ENCODE measurements at regions not wholly inside any gene's neighbourhood (a gene's known extent, or its start where the extent isn't known, plus 50 kb on each side); places are given as distances from the start of the nearest gene placed in this dataset.

DNA sequence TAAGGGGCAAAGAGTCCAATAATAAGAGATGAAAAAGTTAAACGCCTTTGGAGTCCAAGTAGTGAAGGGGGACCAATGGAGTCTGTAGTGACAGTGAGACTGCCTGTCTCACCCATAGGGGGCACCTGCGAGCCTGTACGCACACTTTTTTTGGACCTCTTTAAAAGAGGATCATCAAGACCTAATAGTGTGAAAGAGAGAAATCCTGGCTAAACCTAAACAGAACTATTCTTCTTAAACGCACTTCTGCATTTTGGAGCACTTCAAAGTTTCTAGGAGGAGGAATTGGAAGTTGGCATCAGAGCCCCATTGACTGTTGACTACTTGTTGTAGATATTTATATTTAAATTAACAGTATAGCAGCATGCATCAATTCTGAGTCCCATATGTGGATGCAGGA, 636.1 kb upstream of the KLF4 start:
- no peak for DNase-seq

- no peak for DNase-seq
Measured at GRCh38 chr9:108119530-108120113, 630.1 kb upstream of the KLF4 start.

DNA sequence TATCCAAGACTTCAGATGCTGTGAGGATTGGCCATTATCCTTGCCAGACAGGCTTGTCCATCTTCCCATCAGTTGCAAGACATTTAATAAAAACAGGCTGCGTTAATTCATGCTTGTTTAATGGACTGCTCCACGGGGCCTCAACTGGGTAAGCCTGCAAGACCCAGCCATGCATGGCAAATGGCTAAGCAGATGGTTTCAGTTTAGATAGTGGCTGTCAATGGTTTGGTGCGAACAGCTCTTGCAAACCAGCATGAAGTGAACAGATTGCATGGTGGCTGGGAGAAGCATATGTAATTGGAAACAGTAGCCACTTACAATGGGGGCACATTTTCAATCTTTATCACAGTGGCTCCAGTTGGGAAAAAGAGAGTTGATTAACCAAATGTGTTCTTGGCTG, 628.2 kb upstream of the KLF4 start:
- DNase-seq, result no peak

- no peak for DNase-seq
Measured at GRCh38 chr9:108117306-108117705, 627.7 kb upstream of the KLF4 start.

- DNase-seq, result peak; percentile 52
Measured at GRCh38 chr9:108113596-108113995, 624.0 kb upstream of the KLF4 start.

- DNase-seq, result peak; percentile 36
Measured at GRCh38 chr9:108109927-108110690, 620.5 kb upstream of the KLF4 start.

- peak; percentile 76 for DNase-seq
Measured at GRCh38 chr9:108108852-108109448, 619.4 kb upstream of the KLF4 start.

DNA sequence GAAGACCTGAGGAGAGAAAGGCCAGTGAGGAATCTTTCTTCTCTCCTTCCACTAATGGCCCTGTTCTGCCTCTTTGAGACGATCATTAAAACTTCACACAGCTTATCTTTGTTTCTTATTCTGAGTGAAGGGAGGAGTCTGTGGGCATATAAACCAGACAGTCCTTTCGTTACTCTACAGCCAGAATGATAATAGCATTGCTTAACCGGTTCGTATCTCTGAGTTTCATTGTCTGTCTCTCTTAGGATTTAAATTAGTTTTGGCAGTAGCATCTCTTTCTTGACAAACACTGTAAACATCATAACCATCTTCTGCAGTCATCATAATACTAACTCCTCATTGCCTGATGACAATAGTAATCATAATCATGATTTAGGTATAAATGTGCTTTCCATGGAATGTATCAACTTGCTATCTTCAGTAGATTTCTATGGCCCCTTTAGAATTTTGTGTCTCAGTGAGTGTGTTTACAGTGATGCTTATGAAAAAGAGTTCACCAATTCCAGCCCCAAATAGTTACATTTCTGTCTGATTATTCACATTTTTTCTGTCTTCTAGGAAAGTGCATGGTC, 618.8 kb upstream of the KLF4 start:
- no peak for DNase-seq

- no peak for DNase-seq
Measured at GRCh38 chr9:108105885-108106284, 616.3 kb upstream of the KLF4 start.

DNA sequence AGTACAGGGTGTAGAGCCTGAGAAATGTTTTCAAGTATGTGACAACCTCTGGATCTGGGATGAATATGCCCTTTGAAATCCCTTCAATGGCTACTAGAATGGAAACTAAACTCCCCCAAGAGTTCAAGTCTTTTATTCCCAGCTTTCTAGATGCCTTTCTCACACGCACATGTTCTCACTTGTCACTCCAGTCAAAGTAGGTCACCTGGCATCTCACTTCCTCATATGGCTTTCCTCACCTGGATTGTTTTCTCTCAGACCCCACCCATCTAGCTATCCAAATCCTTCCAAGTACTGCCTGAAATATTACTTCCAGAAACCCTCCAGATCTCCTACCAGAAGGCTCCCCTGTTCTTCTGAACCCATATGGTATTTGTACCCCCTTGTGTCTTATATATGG, 615.4 kb upstream of the KLF4 start:
- DNase-seq, result no peak

DNA sequence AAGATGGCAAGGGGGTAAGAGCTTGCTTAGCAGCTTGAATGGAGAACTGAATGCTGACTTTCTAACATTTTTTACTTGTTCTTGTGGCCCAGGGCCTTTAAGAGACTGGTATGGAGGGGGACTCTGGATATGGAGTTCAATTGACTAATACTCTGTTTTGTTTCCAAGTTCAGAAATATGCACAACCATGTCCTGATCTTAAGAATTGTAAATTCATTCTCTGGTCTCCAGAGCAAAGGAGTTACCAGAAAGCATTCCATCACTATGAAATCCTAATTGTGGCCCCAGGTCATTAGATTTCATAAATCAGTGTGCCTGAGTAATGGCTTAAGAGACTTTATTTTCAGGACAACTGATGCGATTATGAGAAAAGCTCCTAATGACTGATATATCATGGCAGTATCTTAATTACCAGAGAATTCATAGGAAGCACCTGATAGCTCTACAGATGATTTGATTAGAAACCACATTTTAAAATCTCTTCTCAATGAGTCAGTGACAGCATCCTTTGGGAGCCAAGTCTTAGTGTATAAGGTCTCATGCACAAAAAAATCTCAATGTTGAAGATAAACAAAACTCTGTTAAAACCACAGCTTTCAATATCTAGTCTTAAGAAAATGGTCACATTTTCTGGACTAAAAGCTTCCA, 613.6 kb upstream of the KLF4 start:
- DNase-seq, result peak; percentile 50

DNA sequence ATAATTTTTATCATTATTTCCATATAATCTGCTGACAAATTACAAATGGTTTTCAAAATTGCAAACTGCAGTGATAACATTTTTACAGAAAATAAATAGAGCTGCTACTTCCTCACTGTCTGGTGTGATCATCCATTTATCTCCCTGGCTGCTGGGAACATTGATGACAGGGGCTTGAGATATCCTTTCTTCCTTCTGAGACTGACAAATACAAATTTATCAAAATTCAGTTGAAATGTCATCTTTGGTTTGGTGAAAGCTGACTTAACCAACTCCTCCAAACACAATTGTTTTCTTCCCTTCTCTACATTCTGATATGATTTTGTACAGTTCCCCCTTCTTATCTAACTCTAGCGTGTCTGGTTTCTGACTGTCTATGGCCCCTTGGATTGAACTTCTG, 611.8 kb upstream of the KLF4 start:
- no peak for DNase-seq

DNA sequence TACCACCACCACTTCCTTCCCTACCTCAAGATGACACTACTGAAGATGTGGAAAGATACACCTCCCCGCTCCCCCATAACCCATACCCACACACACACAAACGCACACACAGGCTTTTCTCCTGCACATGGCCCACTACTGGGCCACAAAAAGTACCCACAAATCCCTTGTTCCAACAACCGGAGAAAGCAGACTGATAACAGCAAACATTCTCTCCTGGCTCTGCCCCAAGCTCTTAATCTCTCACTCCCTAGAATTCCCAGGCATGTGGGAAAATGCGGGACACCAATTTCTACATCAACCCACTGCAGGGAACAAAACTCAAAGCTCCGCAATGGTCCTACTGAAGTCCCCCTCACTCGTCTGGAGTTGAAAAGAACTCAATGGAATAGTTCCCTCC, 611.0 kb upstream of the KLF4 start:
- DNase-seq, result no peak

- no peak for DNase-seq
Measured at GRCh38 chr9:108099854-108100253, 610.3 kb upstream of the KLF4 start.

DNA sequence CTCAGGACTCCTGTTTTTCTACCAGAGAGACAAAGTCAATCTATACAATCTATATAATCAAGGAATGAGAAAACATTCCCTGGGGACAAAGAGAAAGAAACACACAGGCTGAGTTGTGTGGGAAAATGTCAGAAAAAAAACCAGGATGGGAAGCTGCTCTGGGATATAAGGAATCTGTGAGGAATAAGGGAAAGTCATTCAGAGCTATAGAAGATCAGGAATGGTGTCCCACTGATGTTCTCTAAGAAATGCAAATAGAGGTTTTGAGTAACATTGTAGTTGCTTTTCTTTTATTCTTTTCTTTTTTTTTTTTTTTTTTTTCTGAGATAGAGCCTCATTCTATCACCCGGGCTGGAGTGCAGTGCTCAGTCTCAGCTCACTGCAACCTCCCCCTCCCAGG, 605.9 kb upstream of the KLF4 start:
- no peak for DNase-seq

DNA sequence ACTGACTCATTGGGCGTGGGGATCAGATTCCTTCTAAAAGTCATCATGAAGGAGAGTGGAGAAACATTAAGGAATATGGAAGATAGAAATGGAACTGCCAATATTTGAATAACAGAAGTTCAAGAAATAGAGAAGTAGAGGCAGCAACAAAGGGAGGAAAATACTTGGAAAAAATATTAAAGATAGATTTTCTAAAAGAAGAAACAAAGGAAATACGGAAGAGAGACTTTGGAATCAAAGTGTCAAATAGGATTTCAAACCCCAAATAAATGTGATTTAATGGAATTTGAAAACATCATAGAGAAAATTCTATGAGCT, 605.1 kb upstream of the KLF4 start:
- DNase-seq, result no peak

DNA sequence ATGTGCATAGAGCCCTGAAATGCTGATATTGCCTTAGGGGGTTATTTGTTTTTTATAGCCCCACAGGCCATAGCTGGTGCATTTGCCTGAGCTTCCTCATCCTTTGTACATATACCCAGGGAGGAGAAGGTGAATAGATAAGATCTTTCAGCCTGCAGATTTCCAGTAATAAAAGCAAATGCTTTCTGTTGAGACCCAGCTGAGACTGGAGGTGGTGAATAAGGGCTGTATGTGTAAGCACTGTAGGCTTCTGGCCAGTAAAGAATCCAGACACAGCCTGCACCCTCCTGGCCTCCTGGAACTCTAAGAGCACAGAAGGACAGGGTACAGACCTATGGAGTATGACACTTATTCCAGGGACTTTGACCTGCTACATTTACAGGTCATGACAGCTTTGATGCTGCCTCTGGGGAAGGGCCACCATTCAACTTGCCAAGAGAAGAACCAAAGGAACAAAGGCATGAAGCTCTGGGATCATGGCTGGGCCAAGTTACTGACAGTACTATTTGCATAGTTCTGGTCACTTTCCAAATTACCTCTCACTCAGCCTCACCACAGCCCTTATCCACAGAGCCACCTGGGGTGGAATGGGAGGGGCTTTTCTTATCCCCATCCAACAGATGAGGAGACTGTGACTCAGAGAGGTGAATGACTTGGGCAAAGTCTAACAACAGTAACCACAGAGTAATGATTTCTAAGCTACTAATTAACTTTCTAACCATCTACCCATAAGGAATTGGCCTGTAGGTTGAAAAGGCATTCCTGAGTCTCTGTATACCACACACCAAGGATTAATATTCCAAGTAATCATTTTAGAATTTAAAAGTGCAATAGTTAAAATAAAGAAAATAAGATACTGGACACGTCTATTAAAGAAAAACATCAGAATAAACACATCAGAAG, 604.5 kb upstream of the KLF4 start:
- peak; percentile 39 for DNase-seq

DNA sequence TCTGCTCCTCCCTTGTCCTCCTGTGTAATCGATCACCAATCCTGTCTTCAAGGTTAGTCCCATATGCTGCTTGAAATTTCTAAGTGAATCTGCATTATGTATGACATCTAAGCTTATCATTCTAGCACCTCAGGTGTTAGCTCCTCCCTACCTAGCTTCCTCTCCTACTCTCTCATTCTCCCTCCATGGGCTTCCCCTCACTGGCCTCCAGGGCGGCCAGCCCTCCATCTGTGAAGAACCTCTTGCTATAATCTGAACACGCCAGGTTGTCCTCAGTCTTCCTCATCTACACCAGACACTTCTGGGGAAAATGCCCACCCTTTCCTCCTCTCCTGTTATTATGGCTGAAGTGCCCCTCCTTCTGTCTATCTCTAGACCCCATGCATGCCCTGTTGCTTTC, 599.3 kb upstream of the KLF4 start:
- no peak for DNase-seq

DNA sequence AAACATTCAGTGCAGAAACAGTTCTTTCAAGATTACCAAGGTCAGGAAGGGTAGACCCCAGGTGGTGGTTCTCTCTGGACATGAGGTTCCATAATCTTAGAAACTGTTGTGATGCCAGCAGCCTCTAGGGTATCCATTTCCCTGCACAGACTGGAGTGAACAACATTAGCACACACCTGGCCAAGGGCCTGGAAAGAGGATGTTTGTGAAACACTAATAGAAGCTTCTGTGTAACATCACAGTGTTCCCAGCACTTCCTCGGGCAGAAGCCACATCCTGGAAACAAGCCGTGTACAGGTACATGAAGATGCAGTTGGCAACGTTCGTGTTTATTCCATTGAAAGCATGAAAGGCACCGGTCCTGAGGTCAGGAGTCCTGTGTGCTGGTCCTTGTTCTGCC, 598.2 kb upstream of the KLF4 start:
- no peak for DNase-seq

- no peak for DNase-seq
Measured at GRCh38 chr9:108086624-108087023, 597.1 kb upstream of the KLF4 start.

- DNase-seq, result no peak
Measured at GRCh38 chr9:108085294-108085693, 595.7 kb upstream of the KLF4 start.

DNA sequence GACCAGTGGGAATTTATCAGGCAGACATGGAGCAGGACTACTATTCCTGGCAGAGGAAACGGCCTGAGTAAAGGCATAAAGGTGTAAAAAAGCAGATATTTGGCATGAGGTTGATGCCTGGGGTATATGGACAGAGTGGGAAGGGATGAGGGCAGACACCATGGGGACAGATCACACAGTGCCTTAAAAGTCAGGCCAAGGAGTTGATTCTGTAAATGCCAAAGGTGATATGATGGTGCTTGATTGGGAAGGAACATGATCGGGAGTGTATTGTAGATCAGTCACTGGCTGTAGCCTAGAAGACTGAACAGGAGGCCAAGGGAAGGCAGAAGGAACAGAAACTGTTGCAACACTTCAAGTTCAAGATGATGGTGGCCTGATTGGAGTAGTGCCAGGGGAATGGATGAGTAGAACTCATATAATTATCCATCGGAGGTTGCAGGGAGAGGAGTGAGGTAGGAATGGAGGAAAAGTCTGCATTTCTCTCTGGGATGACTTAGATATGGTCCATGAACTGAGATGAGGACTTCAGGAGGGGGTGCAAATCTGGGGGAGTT, 594.3 kb upstream of the KLF4 start:
- no peak for DNase-seq
